A549 (cell line): ENCODE measurements at regions not wholly inside any gene's neighbourhood (a gene's known extent, or its start where the extent isn't known, plus 50 kb on each side); places are given as distances from the start of the nearest gene placed in this dataset.

Experiments
- CHD2 ChIP-seq: fragments of 150-350 bp; IDR thresholded peaks from 2 replicates; pipeline ENCODE4 v1.6.1; 2014; ENCODE audit warnings: low read length; ENCODE audit not compliant: partially characterized antibody
- CTCF ChIP-seq: fragments of >200 bp; sonication (Bioruptor Twin); formaldehyde crosslinking; IDR thresholded peaks from 3 replicates; pipeline ENCODE4 v1.5.1; 2016
- TP53 ChIP-seq: fragments of 250-450 bp; sonication (Bioruptor Pico); IDR thresholded peaks from 2 replicates; pipeline ENCODE4 v1.5.0; 2021; ENCODE audit warnings: mild to moderate bottlenecking, moderate library complexity

- TF ChIP-seq CTCF, result no peak
- no peak for TF ChIP-seq CHD2
- TF ChIP-seq TP53 (CRISPR knock-in tag), result no peak
Observed at GRCh38 chr6:82030761-82031503, 216.6 kb downstream of the IBTK start.
